PC-3 (cell line): ENCODE measurements at regions not wholly inside any gene's neighbourhood (a gene's known extent, or its start where the extent isn't known, plus 50 kb on each side); places are given as distances from the start of the nearest gene placed in this dataset.

Source experiments
- ATAC-seq: fragments of 200-7000 bp; cut with Tn5 transposase; 2 replicates; pipeline ENCODE4 v1.9.1; 2020; ENCODE audit warnings: mild to moderate bottlenecking, moderate library complexity
- BruUV-seq: library from RNA; stranded (reverse); fragments of 400-500 nt; replicated peaks from 2 replicates; lab custom pipeline; 2021; lab: Mats Ljungman, UMichigan
- CTCF ChIA-PET: fragments of 300-600 bp; sonication (Branson Sonifier 250); formaldehyde crosslinking; loops from one replicate; lab custom pipeline; 2022; ENCODE audit warnings: antibody characterized with exemption; lab: Charles Lee
- POLR2A ChIA-PET: fragments of 300-600 bp; sonication (Branson Sonifier 250); formaldehyde crosslinking; loops from one replicate; lab custom pipeline; 2022; ENCODE audit warnings: antibody characterized with exemption; ENCODE audit not compliant: unreplicated experiment; lab: Charles Lee
- DNase-seq: peaks from one replicate; pipeline ENCODE4 v3.0.0-alpha.2; 2015
- H2AFZ ChIP-seq: fragments of 300-600 bp; sonication (generic); 2 replicates; pipeline ENCODE4 v1.6.0; 2016; ENCODE audit warnings: antibody characterized with exemption, low read length
- H3F3A ChIP-seq: fragments of 300-600 bp; sonication (generic); one replicate; pipeline ENCODE4 v1.6.0; 2017; ENCODE audit warnings: antibody characterized with exemption, low read length, control low read depth, mild to moderate bottlenecking; ENCODE audit not compliant: unreplicated experiment
- H3K27ac ChIP-seq: fragments of 300-600 bp; sonication (generic); 2 replicates; pipeline ENCODE4 v1.5.1; 2016; ENCODE audit warnings: mild to moderate bottlenecking, low read length
- H3K27me3 ChIP-seq: fragments of 300-600 bp; sonication (generic); 2 replicates; pipeline ENCODE4 v1.6.1; 2016; ENCODE audit warnings: low read length, mixed read lengths
- H3K36me3 ChIP-seq: fragments of 300-600 bp; sonication (generic); 2 replicates; pipeline ENCODE4 v1.6.1; 2016; ENCODE audit warnings: low read depth, mixed run types, low read length, mixed read lengths
- H3K4me1 ChIP-seq: fragments of 300-600 bp; sonication (generic); 2 replicates; pipeline ENCODE4 v1.5.1; 2016; ENCODE audit warnings: low read length; ENCODE audit not compliant: insufficient read depth
- H3K4me2 ChIP-seq: fragments of 300-600 bp; sonication (generic); 2 replicates; pipeline ENCODE4 v1.6.0; 2016; ENCODE audit warnings: low read length
- H3K4me3 ChIP-seq: fragments of 300-600 bp; sonication (generic); 2 replicates; pipeline ENCODE4 v1.5.1; 2016; ENCODE audit warnings: mild to moderate bottlenecking, low read length, mixed read lengths
- H3K79me2 ChIP-seq: fragments of 300-600 bp; sonication (generic); 2 replicates; pipeline ENCODE4 v1.6.1; 2017; ENCODE audit warnings: low read length, mixed read lengths
- H3K9ac ChIP-seq: fragments of 300-600 bp; sonication (generic); 2 replicates; pipeline ENCODE4 v1.6.0; 2016; ENCODE audit warnings: mild to moderate bottlenecking, low read length
- H3K9me2 ChIP-seq: fragments of 300-600 bp; sonication (generic); replicated peaks from 2 replicates; pipeline ENCODE4 v1.6.1; 2016; ENCODE audit warnings: mixed run types, low read length, mixed read lengths
- H3K9me3 ChIP-seq: fragments of 300-600 bp; sonication (generic); 2 replicates; pipeline ENCODE4 v1.6.1; 2016; ENCODE audit warnings: low read length, mixed read lengths
- H4K20me1 ChIP-seq: fragments of 300-600 bp; sonication (generic); 2 replicates; pipeline ENCODE4 v1.6.1; 2016; ENCODE audit warnings: low read length, mixed read lengths
- CTCF ChIP-seq: fragments of 300-600 bp; sonication (generic); conservative IDR thresholded peaks from 2 replicates; pipeline ENCODE4 v1.5.1; 2017; ENCODE audit warnings: antibody characterized with exemption, low read depth, mild to moderate bottlenecking, low read length
- EZH2 ChIP-seq: fragments of 300-600 bp; sonication (generic); IDR thresholded peaks from one replicate; pipeline ENCODE4 v1.6.1; 2017; ENCODE audit warnings: antibody characterized with exemption, mild to moderate bottlenecking, low read length; ENCODE audit not compliant: unreplicated experiment
- EZH2phosphoT487 ChIP-seq: fragments of 300-600 bp; sonication (generic); IDR thresholded peaks from 2 replicates; pipeline ENCODE4 v1.6.1; 2018; ENCODE audit warnings: mild to moderate bottlenecking, antibody characterized with exemption, low read length, borderline replicate concordance
- intact Hi-C: fragments of 100-400 bp; cut with micrococcal nuclease; formaldehyde crosslinking; loops from 2 replicates; pipeline ENCODE4 v1.9.0; 2023

GRCh38 chr14:97912217-97912616 lies 1115.0 kb downstream of the VRK1 start:
- Histone ChIP-seq H3F3A (no peaks in the 10 kb centered on the region), H3K36me3 (no peaks in the 10 kb centered on the region), H2AFZ (no peak overlapping the region), H3K79me2 (no peaks in the 10 kb centered on the region), H3K9me3 (no peaks in the 10 kb centered on the region), H3K4me2 (no peak overlapping the region), H3K27me3 (0 out of 2 replicates have a peak, but pooled peaks cover 8% of the 10 kb centered on the region), H3K4me3 (no peak overlapping the region), H3K9me2 (no peaks in the 10 kb centered on the region), H4K20me1 (no peaks in the 10 kb centered on the region), H3K4me1 (no peaks in the 10 kb centered on the region), H3K27ac (no peak overlapping the region), H3K9ac (no peak overlapping the region)
- ATAC-seq (no peak), DNase-seq (no peak)
- ChIA-PET CTCF (no interaction called here), POLR2A (no interaction called here)
- TF ChIP-seq EZH2 (no peak), EZH2phosphoT487 (no peak), CTCF (no peak)
- BruUV-seq = no TSS peak
- intact Hi-C loops = no loop called here

- Histone ChIP-seq H3K79me2 (no peaks in the 10 kb centered on the region), H3K4me3 (no peak overlapping the region), H3K9me3 (no peaks in the 10 kb centered on the region), H3K9ac (no peak overlapping the region), H2AFZ (no peak overlapping the region), H4K20me1 (no peaks in the 10 kb centered on the region), H3K27ac (no peak overlapping the region), H3K9me2 (no peaks in the 10 kb centered on the region), H3K4me2 (no peak overlapping the region), H3K27me3 (no peaks in the 10 kb centered on the region), H3K4me1 (no peaks in the 10 kb centered on the region), H3F3A (no peaks in the 10 kb centered on the region), H3K36me3 (no peaks in the 10 kb centered on the region)
- no TSS peak for BruUV-seq
- ATAC-seq = no peak
- ChIA-PET CTCF (no interaction called here), POLR2A (no interaction called here)
- intact Hi-C loops = no loop called here
- no peak for DNase-seq
- no peak for TF ChIP-seq EZH2
- no peak for TF ChIP-seq CTCF
- no peak for TF ChIP-seq EZH2phosphoT487
Observed at GRCh38 chr14:97916100-97916499, 1118.9 kb downstream of the VRK1 start.

GRCh38 chr14:97916669-97917568 lies 1119.7 kb downstream of the VRK1 start:
- ChIA-PET CTCF (no interaction called here), POLR2A (no interaction called here)
- BruUV-seq = no TSS peak
- no peaks in the 10 kb centered on the region for H3K9me3 ChIP-seq
- DNase-seq (no peak), ATAC-seq (no peak)
- no peaks in the 10 kb centered on the region for H3K9me2 ChIP-seq
- no peaks in the 10 kb centered on the region for H3K79me2 ChIP-seq
- no peaks in the 10 kb centered on the region for H3K4me1 ChIP-seq
- no peaks in the 10 kb centered on the region for H3K36me3 ChIP-seq
- intact Hi-C loops = no loop called here
- no peak overlapping the region for H3K4me3 ChIP-seq
- no peaks in the 10 kb centered on the region for H4K20me1 ChIP-seq
- H3K27ac ChIP-seq = no peak overlapping the region
- H3F3A ChIP-seq = no peaks in the 10 kb centered on the region
- no peak overlapping the region for H3K9ac ChIP-seq
- H2AFZ ChIP-seq = no peak overlapping the region
- no peak overlapping the region for H3K4me2 ChIP-seq
- no peak for TF ChIP-seq EZH2
- no peak for TF ChIP-seq CTCF
- TF ChIP-seq EZH2phosphoT487 = no peak
- no peaks in the 10 kb centered on the region for H3K27me3 ChIP-seq
